Suprapubic skin (tissue), 4 donors: ENCODE measurements at regions not wholly inside any gene's neighbourhood (a gene's known extent, or its start where the extent isn't known, plus 50 kb on each side); places are given as distances from the start of the nearest gene placed in this dataset.
"Not testable (repeated sequence)": the region's sequence is repeated elsewhere in the genome, so short reads cannot be mapped to it uniquely, and the experiment has no call there.

Experiments used
- DNase-seq, 2 donors: peaks; one replicate each; pipeline ENCODE4 v3.0.0-alpha.2; 2019; ENCODE audit warnings: low spot score in 2 of 2
- H3K27ac ChIP-seq: fragments of 200-600 bp; sonication (generic); one replicate; pipeline ENCODE4 v1.5.1; 2019
- H3K27me3 ChIP-seq: fragments of 200-600 bp; sonication (generic); one replicate; pipeline ENCODE4 v1.5.1; 2019
- H3K36me3 ChIP-seq: fragments of 200-600 bp; sonication (generic); one replicate; pipeline ENCODE4 v1.5.1; 2019
- H3K4me1 ChIP-seq: fragments of 200-600 bp; sonication (generic); one replicate; pipeline ENCODE4 v1.5.1; 2019
- H3K4me3 ChIP-seq: fragments of 200-600 bp; sonication (generic); one replicate; pipeline ENCODE4 v1.5.1; 2019; ENCODE audit warnings: mild to moderate bottlenecking
- H3K9me3 ChIP-seq: fragments of 200-600 bp; sonication (generic); one replicate; pipeline ENCODE4 v1.5.1; 2019
- CTCF ChIP-seq, 2 donors: fragments of 200-600 bp in 1 of 2; fragments of 450-650 bp in 1 of 2; sonication (generic) in 1 of 2; IDR thresholded peaks; one replicate each; pipeline ENCODE4 v1.5.1; 2016 to 2019; ENCODE audit warnings: antibody characterized with exemption in 2 of 2, mild to moderate bottlenecking in 1 of 2, moderate library complexity in 1 of 2
- EP300 ChIP-seq: sonication (generic); formaldehyde crosslinking; IDR thresholded peaks from one replicate; pipeline ENCODE4 v1.6.1; 2017; ENCODE audit warnings: antibody characterized with exemption
- POLR2A ChIP-seq, 2 donors: fragments of 450-650 bp; IDR thresholded peaks; one replicate each; pipeline ENCODE4 v1.6.1; 2017; ENCODE audit warnings: antibody characterized with exemption in 2 of 2, mild to moderate bottlenecking in 2 of 2, moderate library complexity in 2 of 2
- POLR2AphosphoS5 ChIP-seq, 3 donors: sonication (generic); formaldehyde crosslinking; IDR thresholded peaks; one replicate each; pipeline ENCODE4 v1.6.1; 2017; ENCODE audit warnings: antibody characterized with exemption in 3 of 3
- WGBS: methylation state at CpG from one replicate; pipeline ENCODE4 v1.1.5; 2018; 5-methylcytosine and 5-hydroxymethylcytosine counted together

- Histone ChIP-seq H3K36me3 (no peaks in the 10 kb centered on the region), H3K4me1 (no peaks in the 10 kb centered on the region), H3K4me3 (no peak overlapping the region), H3K9me3 (no peaks in the 10 kb centered on the region), H3K27ac (no peak overlapping the region), H3K27me3 (no peaks in the 10 kb centered on the region)
- WGBS: 76% methylated on average over 2 of the region's 2 CpGs
- DNase-seq: no peak
- no peak for TF ChIP-seq POLR2A (IDR thresholded peaks at IDR 0.05)
- no peak for TF ChIP-seq CTCF (IDR thresholded peaks at IDR 0.05)
- TF ChIP-seq EP300: no peak
- TF ChIP-seq POLR2AphosphoS5 (IDR thresholded peaks at IDR 0.05): no peak
Observed at GRCh38 chr17:13835151-13835550, 233.4 kb upstream of the HS3ST3A1 start.

- no peaks in the 10 kb centered on the region for H3K9me3 ChIP-seq
- DNase-seq: no peak
- H3K27ac ChIP-seq: no peak overlapping the region
- no peaks in the 10 kb centered on the region for H3K4me1 ChIP-seq
- WGBS: 93% methylated on average over 12 of the region's 12 CpGs
- H3K36me3 ChIP-seq: no peaks in the 10 kb centered on the region
- H3K27me3 ChIP-seq: no peaks in the 10 kb centered on the region
- TF ChIP-seq CTCF (IDR thresholded peaks at IDR 0.05) (no peak), POLR2A (IDR thresholded peaks at IDR 0.05) (no peak), EP300 (no peak), POLR2AphosphoS5 (IDR thresholded peaks at IDR 0.05) (no peak)
- no peak overlapping the region for H3K4me3 ChIP-seq
Observed at GRCh38 chr17:13837417-13837816, 231.9 kb upstream of the COX10 start.

- Histone ChIP-seq H3K27ac (no peak overlapping the region), H3K4me1 (no peaks in the 10 kb centered on the region), H3K4me3 (no peak overlapping the region), H3K27me3 (no peaks in the 10 kb centered on the region), H3K9me3 (no peaks in the 10 kb centered on the region), H3K36me3 (no peaks in the 10 kb centered on the region)
- TF ChIP-seq POLR2A (IDR thresholded peaks at IDR 0.05) (no peak), POLR2AphosphoS5 (IDR thresholded peaks at IDR 0.05) (no peak), CTCF (IDR thresholded peaks at IDR 0.05) (no peak), EP300 (no peak)
- WGBS: 55% methylated on average over 1 of the region's 1 CpG
- DNase-seq: no peak
Observed at GRCh38 chr17:13840254-13840653, 229.1 kb upstream of the COX10 start.

- H3K36me3 ChIP-seq: no peaks in the 10 kb centered on the region
- no peaks in the 10 kb centered on the region for H3K4me1 ChIP-seq
- no peaks in the 10 kb centered on the region for H3K9me3 ChIP-seq
- no peak overlapping the region for H3K4me3 ChIP-seq
- 73% methylated on average over 4 of the region's 4 CpGs for WGBS
- DNase-seq: no peak
- H3K27ac ChIP-seq: no peak overlapping the region
- H3K27me3 ChIP-seq: no peaks in the 10 kb centered on the region
- TF ChIP-seq POLR2AphosphoS5 (IDR thresholded peaks at IDR 0.05) (no peak), EP300 (no peak), CTCF (IDR thresholded peaks at IDR 0.05) (no peak), POLR2A (IDR thresholded peaks at IDR 0.05) (no peak)
Observed at GRCh38 chr17:13843862-13844635, 225.3 kb upstream of the COX10 start.

GRCh38 chr17:13851889-13852288 lies 217.4 kb upstream of the COX10 start:
- H3K4me1 ChIP-seq: no peaks in the 10 kb centered on the region
- no peaks in the 10 kb centered on the region for H3K27me3 ChIP-seq
- no peak overlapping the region for H3K27ac ChIP-seq
- no peak for DNase-seq
- no peak overlapping the region for H3K4me3 ChIP-seq
- 94% methylated on average over 1 of the region's 1 CpG for WGBS
- H3K9me3 ChIP-seq: no peaks in the 10 kb centered on the region
- H3K36me3 ChIP-seq: no peaks in the 10 kb centered on the region
- TF ChIP-seq EP300: no peak
- no peak for TF ChIP-seq CTCF (IDR thresholded peaks at IDR 0.05)
- no peak for TF ChIP-seq POLR2A (IDR thresholded peaks at IDR 0.05)
- no peak for TF ChIP-seq POLR2AphosphoS5 (IDR thresholded peaks at IDR 0.05)

- H3K36me3 ChIP-seq, H3K4me1 ChIP-seq, H3K27me3 ChIP-seq, H3K27ac ChIP-seq, H3K9me3 ChIP-seq, H3K4me3 ChIP-seq, DNase-seq: not testable (repeated sequence)
- WGBS: 87% methylated on average over 4 of the region's 4 CpGs
Observed at GRCh38 chr17:13855730-13856129, 213.6 kb upstream of the COX10 start.
